ENCODE measurements at regions not wholly inside any gene's neighbourhood (a gene's known extent, or its start where the extent isn't known, plus 50 kb on each side); places are given as distances from the start of the nearest gene placed in this dataset.

DNA sequence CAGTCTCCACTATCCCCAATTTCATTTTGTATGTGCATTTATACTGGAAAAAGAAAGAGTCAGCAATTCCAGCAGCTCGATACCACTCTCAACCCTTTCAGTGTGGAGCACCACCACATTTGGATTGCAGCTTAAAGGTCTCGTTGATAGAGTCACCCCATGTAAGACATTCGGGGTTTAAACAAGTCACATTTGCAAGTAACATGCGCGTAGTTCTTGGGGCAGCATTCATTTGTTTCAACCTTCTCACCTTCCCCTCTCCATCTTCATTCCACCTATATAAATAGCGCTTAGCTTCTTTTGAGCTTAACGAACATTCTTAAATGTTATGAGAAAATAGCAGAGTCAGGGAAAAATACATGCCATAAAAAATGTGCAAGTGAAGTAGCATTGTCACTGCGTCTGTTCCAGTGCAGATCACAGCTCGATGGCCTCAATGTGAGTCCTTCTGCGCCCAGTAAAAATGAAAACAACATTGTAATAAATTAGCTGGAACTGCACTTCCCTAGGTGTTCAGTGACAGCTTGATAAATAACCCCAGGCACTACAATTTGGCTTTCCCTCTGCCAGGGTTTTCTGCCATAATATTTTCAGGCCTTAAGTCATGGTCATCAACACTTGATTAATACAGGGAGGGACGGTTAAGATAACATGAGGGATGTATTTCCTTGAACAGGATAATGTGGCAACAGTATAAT is 737.8 kb upstream of the NRSN1 start:
- TF ChIP-seq CTCF (IDR thresholded peaks at IDR 0.05) (no peak), POLR2A (IDR thresholded peaks at IDR 0.05) (no peak)
